GM20000 (cell line): ENCODE measurements at regions not wholly inside any gene's neighbourhood (a gene's known extent, or its start where the extent isn't known, plus 50 kb on each side); places are given as distances from the start of the nearest gene placed in this dataset.

Experiments
- DNase-seq: peaks from one replicate; pipeline ENCODE4 v3.0.0; 2012; ENCODE audit warnings: low spot score
- TF ChIP-seq, protein P1 (sequence below): IDR thresholded peaks from 2 replicates; pipeline ENCODE4 v1.5.1; 2012; ENCODE audit warnings: mild to moderate bottlenecking, control low read depth; ENCODE audit errors: extremely low read depth, missing control alignments

DNA sequence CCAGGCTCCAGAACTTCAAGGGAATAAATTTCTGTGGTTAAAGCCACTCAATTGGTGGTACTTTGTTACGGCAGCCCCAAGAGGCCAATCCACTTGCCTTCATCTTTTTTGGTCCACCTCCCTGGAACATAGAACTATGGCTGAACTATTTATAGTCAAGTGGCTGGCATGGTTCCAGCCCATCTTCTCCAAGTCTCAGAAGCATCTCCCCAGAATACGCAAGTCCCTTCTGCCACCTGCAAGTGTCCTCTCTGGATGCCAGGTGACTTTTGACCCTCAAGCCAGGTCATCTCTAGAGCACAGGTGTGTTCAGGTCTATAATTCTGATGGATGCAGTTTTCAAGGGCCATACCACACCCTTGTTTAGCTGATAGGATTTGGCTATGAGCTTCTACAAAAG is 371.5 kb downstream of the AACS start:
- TF ChIP-seq, protein P1, sequence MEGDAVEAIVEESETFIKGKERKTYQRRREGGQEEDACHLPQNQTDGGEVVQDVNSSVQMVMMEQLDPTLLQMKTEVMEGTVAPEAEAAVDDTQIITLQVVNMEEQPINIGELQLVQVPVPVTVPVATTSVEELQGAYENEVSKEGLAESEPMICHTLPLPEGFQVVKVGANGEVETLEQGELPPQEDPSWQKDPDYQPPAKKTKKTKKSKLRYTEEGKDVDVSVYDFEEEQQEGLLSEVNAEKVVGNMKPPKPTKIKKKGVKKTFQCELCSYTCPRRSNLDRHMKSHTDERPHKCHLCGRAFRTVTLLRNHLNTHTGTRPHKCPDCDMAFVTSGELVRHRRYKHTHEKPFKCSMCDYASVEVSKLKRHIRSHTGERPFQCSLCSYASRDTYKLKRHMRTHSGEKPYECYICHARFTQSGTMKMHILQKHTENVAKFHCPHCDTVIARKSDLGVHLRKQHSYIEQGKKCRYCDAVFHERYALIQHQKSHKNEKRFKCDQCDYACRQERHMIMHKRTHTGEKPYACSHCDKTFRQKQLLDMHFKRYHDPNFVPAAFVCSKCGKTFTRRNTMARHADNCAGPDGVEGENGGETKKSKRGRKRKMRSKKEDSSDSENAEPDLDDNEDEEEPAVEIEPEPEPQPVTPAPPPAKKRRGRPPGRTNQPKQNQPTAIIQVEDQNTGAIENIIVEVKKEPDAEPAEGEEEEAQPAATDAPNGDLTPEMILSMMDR: no peak
- DNase-seq: no peak

DNA sequence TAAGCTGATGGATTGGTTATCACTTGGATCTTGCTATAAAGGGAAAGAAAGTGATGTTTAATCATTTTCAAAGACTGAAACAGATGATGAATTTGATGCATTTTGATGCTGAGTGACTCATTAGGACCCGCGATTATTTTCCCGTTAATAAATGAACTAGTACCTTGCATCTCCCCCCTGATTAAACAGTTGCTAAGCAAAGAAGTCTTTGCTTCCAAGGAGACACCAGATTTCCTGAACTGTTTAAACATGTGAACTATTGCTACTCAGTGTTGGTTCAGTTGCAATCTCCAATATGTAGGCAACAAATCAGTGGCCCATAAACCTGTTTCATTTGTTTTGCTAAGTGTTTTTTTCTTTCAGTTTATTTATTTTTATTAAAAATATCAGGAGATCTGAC is 375.2 kb downstream of the AACS start:
- no peak for DNase-seq
- TF ChIP-seq, protein P1: no peak

DNA sequence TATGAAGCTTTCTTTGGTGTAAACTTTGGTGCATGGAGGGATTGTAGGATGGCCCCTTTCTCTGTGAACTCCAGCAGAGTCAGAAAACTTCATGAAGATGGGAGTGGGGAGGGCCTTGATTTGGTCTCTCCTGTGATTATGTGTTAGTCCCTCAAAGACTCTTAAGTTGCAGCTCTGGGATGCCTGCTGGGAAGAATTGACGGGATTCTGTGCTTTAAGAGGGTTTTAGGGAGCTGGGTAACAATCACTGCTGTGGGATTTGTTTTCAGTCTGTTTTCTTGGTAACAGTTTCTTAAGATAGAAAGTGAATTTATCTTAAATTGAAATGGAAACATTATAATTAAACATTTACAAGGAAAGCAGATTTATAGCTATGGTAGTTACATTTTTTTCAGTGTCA is 378.1 kb downstream of the AACS start:
- no peak for DNase-seq
- TF ChIP-seq, protein P1: no peak

DNA sequence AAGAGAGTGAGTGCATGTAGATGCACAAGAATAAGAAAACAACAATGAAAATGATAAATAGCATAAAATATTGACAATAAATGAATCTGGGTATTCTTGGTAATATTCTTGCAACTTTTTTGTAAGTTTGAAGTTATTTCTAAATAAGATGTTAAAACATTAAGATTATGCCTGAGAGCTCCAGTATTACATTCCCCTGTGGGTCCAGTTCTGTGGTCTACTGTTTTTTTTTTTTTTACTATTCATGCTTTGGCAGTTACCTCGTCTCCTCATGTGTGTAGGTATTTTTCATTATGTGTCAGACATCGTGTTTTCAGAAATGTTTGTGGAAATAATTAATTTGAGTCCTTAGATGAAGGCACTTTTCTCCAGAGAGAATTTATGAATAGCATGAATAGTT is 386.2 kb downstream of the AACS start:
- TF ChIP-seq, protein P1: no peak

DNA sequence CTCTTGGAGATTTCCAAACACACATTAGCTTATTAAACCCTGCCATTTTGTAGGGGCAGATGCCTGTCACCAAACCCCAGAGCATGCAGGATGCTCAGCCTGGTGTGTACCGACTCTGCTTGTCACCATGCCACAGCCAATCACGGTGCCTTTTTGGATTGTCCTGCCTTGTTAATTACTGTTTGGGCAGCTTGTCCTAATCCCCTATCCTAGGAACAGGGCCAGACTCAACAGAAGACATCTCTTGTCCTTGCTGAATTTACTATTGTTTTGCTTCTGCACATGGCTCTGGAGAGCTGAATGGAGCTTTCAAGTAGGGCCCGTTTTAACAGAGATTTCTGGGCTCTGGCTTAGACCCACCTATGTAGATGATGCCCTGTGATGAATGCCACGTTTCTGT is 388.5 kb downstream of the AACS start:
- DNase-seq: no peak
- TF ChIP-seq, protein P1: no peak

More for the DNA sequence above, 386.2 kb downstream of the AACS start:
- DNase-seq: no peak

DNA sequence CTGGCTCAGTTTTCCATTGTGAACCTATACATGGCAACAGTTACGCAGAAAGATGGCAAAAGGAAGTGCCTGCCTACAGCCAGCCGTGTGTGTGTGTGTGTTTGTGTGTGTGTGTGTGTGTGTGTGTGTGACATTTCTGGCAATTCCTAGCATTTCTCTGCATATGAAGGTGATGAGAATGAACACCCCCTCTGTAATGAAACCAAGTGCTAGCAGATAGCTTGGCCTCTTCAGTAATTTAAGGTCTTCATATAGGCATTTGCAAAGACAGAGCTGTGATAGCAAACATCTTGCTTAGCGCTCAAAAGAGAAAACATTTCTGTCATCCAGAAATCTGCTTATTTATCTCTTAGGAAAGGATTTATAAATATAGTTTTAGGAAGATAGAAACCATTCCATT is 389.1 kb downstream of the AACS start:
- TF ChIP-seq, protein P1: no peak
- no peak for DNase-seq

DNA sequence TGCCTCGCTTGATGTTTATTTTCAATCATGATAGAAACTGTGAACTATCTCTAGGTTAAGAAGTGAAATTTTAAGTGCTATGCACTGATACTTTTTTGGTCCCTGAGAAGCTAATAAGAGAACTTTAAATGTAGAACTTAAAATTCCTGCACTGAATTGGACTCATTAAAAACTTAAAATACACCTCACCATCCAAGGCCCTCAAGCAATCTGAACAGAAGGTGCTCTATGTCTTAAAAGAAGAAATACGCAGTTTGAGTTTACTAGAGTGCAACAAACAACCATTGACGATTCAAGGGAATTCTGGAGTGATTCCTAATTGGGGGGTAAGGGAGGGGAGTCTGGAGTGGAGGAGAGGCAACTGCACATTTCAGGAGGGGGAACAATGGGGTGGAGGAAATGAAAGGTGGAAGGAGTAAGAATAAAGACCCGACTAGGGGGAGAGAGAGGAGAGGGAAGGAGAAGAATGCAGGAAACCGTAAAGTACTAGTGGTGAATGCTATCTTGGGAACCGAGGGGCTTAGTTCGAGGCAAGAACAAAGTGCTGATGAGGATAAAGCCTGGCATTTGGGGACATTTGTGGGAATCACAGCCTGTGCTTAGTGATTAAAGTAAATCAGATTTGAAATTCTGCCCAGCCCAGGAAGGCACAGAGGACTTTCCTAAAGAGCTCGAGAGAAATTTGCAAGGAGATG is 389.7 kb downstream of the AACS start:
- TF ChIP-seq, protein P1: no peak
- DNase-seq: no peak
